ENCODE measurements at regions not wholly inside any gene's neighbourhood (a gene's known extent, or its start where the extent isn't known, plus 50 kb on each side); places are given as distances from the start of the nearest gene placed in this dataset.

GRCh38 chr12:60317361-60317760 lies 721.5 kb downstream of the SLC16A7 start:
- no peak overlapping the region for H3K4me3 ChIP-seq (ENCODE audit: low read length in 3 of 3)
- H3K27ac ChIP-seq (ENCODE audit: low read depth, low read length) = no peak overlapping the region
- H3K4me1 ChIP-seq (ENCODE audit: control insufficient read depth in 3 of 3, insufficient read depth in 3 of 3, low read length in 3 of 3) = no peaks in the 10 kb centered on the region
- no peaks in the 10 kb centered on the region for H3K36me3 ChIP-seq (ENCODE audit: control insufficient read depth in 3 of 3, insufficient read depth in 3 of 3, low read length in 3 of 3)
- H3K9me3 ChIP-seq (ENCODE audit: control insufficient read depth in 3 of 3, low read length in 3 of 3) = no peaks in the 10 kb centered on the region
- no peak overlapping the region for H3K9ac ChIP-seq (ENCODE audit: low read depth in 1 of 3, low read length in 3 of 3)
- H3K27me3 ChIP-seq (ENCODE audit: control insufficient read depth in 3 of 3, insufficient read depth in 3 of 3, low read length in 3 of 3) = no peaks in the 10 kb centered on the region

- Histone ChIP-seq H3K27me3 (ENCODE audit: control insufficient read depth in 3 of 3, insufficient read depth in 3 of 3, low read length in 3 of 3) (no peaks in the 10 kb centered on the region), H3K9me3 (ENCODE audit: control insufficient read depth in 3 of 3, low read length in 3 of 3) (no peaks in the 10 kb centered on the region), H3K9ac (ENCODE audit: low read depth in 1 of 3, low read length in 3 of 3) (no peak overlapping the region), H3K27ac (ENCODE audit: low read depth, low read length) (no peak overlapping the region), H3K4me3 (ENCODE audit: low read length in 3 of 3) (no peak overlapping the region), H3K36me3 (ENCODE audit: control insufficient read depth in 3 of 3, insufficient read depth in 3 of 3, low read length in 3 of 3) (no peaks in the 10 kb centered on the region), H3K4me1 (ENCODE audit: control insufficient read depth in 3 of 3, insufficient read depth in 3 of 3, low read length in 3 of 3) (no peaks in the 10 kb centered on the region)
Observed at GRCh38 chr12:60324746-60325145, 728.9 kb downstream of the SLC16A7 start.

- Histone ChIP-seq H3K4me3 (ENCODE audit: low read length in 3 of 3) (no peak overlapping the region), H3K27me3 (ENCODE audit: control insufficient read depth in 3 of 3, insufficient read depth in 3 of 3, low read length in 3 of 3) (no peaks in the 10 kb centered on the region), H3K4me1 (ENCODE audit: control insufficient read depth in 3 of 3, insufficient read depth in 3 of 3, low read length in 3 of 3) (no peaks in the 10 kb centered on the region), H3K9me3 (ENCODE audit: control insufficient read depth in 3 of 3, low read length in 3 of 3) (no peaks in the 10 kb centered on the region), H3K27ac (ENCODE audit: low read depth, low read length) (no peak overlapping the region), H3K9ac (ENCODE audit: low read depth in 1 of 3, low read length in 3 of 3) (no peak overlapping the region), H3K36me3 (ENCODE audit: control insufficient read depth in 3 of 3, insufficient read depth in 3 of 3, low read length in 3 of 3) (no peaks in the 10 kb centered on the region)
Observed at GRCh38 chr12:60333461-60333860, 737.6 kb downstream of the SLC16A7 start.

- Histone ChIP-seq H3K27me3 (ENCODE audit: control insufficient read depth in 3 of 3, insufficient read depth in 3 of 3, low read length in 3 of 3) (no peaks in the 10 kb centered on the region), H3K9ac (ENCODE audit: low read depth in 1 of 3, low read length in 3 of 3) (no peak overlapping the region), H3K4me3 (ENCODE audit: low read length in 3 of 3) (no peak overlapping the region), H3K9me3 (ENCODE audit: control insufficient read depth in 3 of 3, low read length in 3 of 3) (no peaks in the 10 kb centered on the region), H3K27ac (ENCODE audit: low read depth, low read length) (no peak overlapping the region), H3K4me1 (ENCODE audit: control insufficient read depth in 3 of 3, insufficient read depth in 3 of 3, low read length in 3 of 3) (no peaks in the 10 kb centered on the region), H3K36me3 (ENCODE audit: control insufficient read depth in 3 of 3, insufficient read depth in 3 of 3, low read length in 3 of 3) (no peaks in the 10 kb centered on the region)
Observed at GRCh38 chr12:60335745-60336144, 739.9 kb downstream of the SLC16A7 start.

- Histone ChIP-seq H3K27me3 (ENCODE audit: control insufficient read depth in 3 of 3, insufficient read depth in 3 of 3, low read length in 3 of 3) (no peaks in the 10 kb centered on the region), H3K4me3 (ENCODE audit: low read length in 3 of 3) (no peak overlapping the region), H3K27ac (ENCODE audit: low read depth, low read length) (no peak overlapping the region), H3K4me1 (ENCODE audit: control insufficient read depth in 3 of 3, insufficient read depth in 3 of 3, low read length in 3 of 3) (no peaks in the 10 kb centered on the region), H3K36me3 (ENCODE audit: control insufficient read depth in 3 of 3, insufficient read depth in 3 of 3, low read length in 3 of 3) (no peaks in the 10 kb centered on the region), H3K9ac (ENCODE audit: low read depth in 1 of 3, low read length in 3 of 3) (no peak overlapping the region), H3K9me3 (ENCODE audit: control insufficient read depth in 3 of 3, low read length in 3 of 3) (no peaks in the 10 kb centered on the region)
Observed at GRCh38 chr12:60337839-60338549, 742.2 kb downstream of the SLC16A7 start.

- Histone ChIP-seq H3K36me3 (ENCODE audit: control insufficient read depth in 3 of 3, insufficient read depth in 3 of 3, low read length in 3 of 3) (no peaks in the 10 kb centered on the region), H3K4me3 (ENCODE audit: low read length in 3 of 3) (no peak overlapping the region), H3K9me3 (ENCODE audit: control insufficient read depth in 3 of 3, low read length in 3 of 3) (no peaks in the 10 kb centered on the region), H3K27me3 (ENCODE audit: control insufficient read depth in 3 of 3, insufficient read depth in 3 of 3, low read length in 3 of 3) (no peaks in the 10 kb centered on the region), H3K27ac (ENCODE audit: low read depth, low read length) (no peak overlapping the region), H3K4me1 (ENCODE audit: control insufficient read depth in 3 of 3, insufficient read depth in 3 of 3, low read length in 3 of 3) (no peaks in the 10 kb centered on the region), H3K9ac (ENCODE audit: low read depth in 1 of 3, low read length in 3 of 3) (no peak overlapping the region)
Observed at GRCh38 chr12:60345442-60345841, 749.6 kb downstream of the SLC16A7 start.

GRCh38 chr12:60349232-60349978 lies 753.6 kb downstream of the SLC16A7 start:
- H3K27ac ChIP-seq (ENCODE audit: low read depth, low read length) = no peak overlapping the region
- no peak overlapping the region for H3K4me3 ChIP-seq (ENCODE audit: low read length in 3 of 3)
- no peaks in the 10 kb centered on the region for H3K9me3 ChIP-seq (ENCODE audit: control insufficient read depth in 3 of 3, low read length in 3 of 3)
- no peak overlapping the region for H3K9ac ChIP-seq (ENCODE audit: low read depth in 1 of 3, low read length in 3 of 3)
- H3K27me3 ChIP-seq (ENCODE audit: control insufficient read depth in 3 of 3, insufficient read depth in 3 of 3, low read length in 3 of 3) = no peaks in the 10 kb centered on the region
- H3K36me3 ChIP-seq (ENCODE audit: control insufficient read depth in 3 of 3, insufficient read depth in 3 of 3, low read length in 3 of 3) = no peaks in the 10 kb centered on the region
- H3K4me1 ChIP-seq (ENCODE audit: control insufficient read depth in 3 of 3, insufficient read depth in 3 of 3, low read length in 3 of 3) = no peaks in the 10 kb centered on the region

GRCh38 chr12:60387356-60387755 lies 791.5 kb downstream of the SLC16A7 start:
- no peaks in the 10 kb centered on the region for H3K27me3 ChIP-seq (ENCODE audit: control insufficient read depth in 3 of 3, insufficient read depth in 3 of 3, low read length in 3 of 3)
- no peaks in the 10 kb centered on the region for H3K4me1 ChIP-seq (ENCODE audit: control insufficient read depth in 3 of 3, insufficient read depth in 3 of 3, low read length in 3 of 3)
- H3K27ac ChIP-seq (ENCODE audit: low read depth, low read length) = no peak overlapping the region
- H3K4me3 ChIP-seq (ENCODE audit: low read length in 3 of 3) = no peak overlapping the region
- H3K36me3 ChIP-seq (ENCODE audit: control insufficient read depth in 3 of 3, insufficient read depth in 3 of 3, low read length in 3 of 3) = no peaks in the 10 kb centered on the region
- no peaks in the 10 kb centered on the region for H3K9me3 ChIP-seq (ENCODE audit: control insufficient read depth in 3 of 3, low read length in 3 of 3)
- no peak overlapping the region for H3K9ac ChIP-seq (ENCODE audit: low read depth in 1 of 3, low read length in 3 of 3)

- Histone ChIP-seq H3K27ac (ENCODE audit: low read depth, low read length) (no peak overlapping the region), H3K27me3 (ENCODE audit: control insufficient read depth in 3 of 3, insufficient read depth in 3 of 3, low read length in 3 of 3) (no peaks in the 10 kb centered on the region), H3K36me3 (ENCODE audit: control insufficient read depth in 3 of 3, insufficient read depth in 3 of 3, low read length in 3 of 3) (no peaks in the 10 kb centered on the region)
Observed at GRCh38 chr12:60391051-60391450, 795.2 kb downstream of the SLC16A7 start.

GRCh38 chr12:60391791-60392190 lies 796.0 kb downstream of the SLC16A7 start:
- Histone ChIP-seq H3K36me3 (ENCODE audit: control insufficient read depth in 3 of 3, insufficient read depth in 3 of 3, low read length in 3 of 3) (no peaks in the 10 kb centered on the region), H3K27ac (ENCODE audit: low read depth, low read length) (no peak overlapping the region), H3K4me1 (ENCODE audit: control insufficient read depth in 3 of 3, insufficient read depth in 3 of 3, low read length in 3 of 3) (no peaks in the 10 kb centered on the region), H3K27me3 (ENCODE audit: control insufficient read depth in 3 of 3, insufficient read depth in 3 of 3, low read length in 3 of 3) (no peaks in the 10 kb centered on the region), H3K9ac (ENCODE audit: low read depth in 1 of 3, low read length in 3 of 3) (no peak overlapping the region), H3K9me3 (ENCODE audit: control insufficient read depth in 3 of 3, low read length in 3 of 3) (no peaks in the 10 kb centered on the region), H3K4me3 (ENCODE audit: low read length in 3 of 3) (no peak overlapping the region)

More at GRCh38 chr12:60391051-60391450, 795.2 kb downstream of the SLC16A7 start:
- Histone ChIP-seq H3K4me1 (ENCODE audit: control insufficient read depth in 3 of 3, insufficient read depth in 3 of 3, low read length in 3 of 3) (no peaks in the 10 kb centered on the region), H3K9ac (ENCODE audit: low read depth in 1 of 3, low read length in 3 of 3) (no peak overlapping the region), H3K9me3 (ENCODE audit: control insufficient read depth in 3 of 3, low read length in 3 of 3) (no peaks in the 10 kb centered on the region), H3K4me3 (ENCODE audit: low read length in 3 of 3) (no peak overlapping the region)

Data from skeletal muscle tissue (tissue), 3 donors.